ENCODE measurements at regions not wholly inside any gene's neighbourhood (a gene's known extent, or its start where the extent isn't known, plus 50 kb on each side); places are given as distances from the start of the nearest gene placed in this dataset.

DNA sequence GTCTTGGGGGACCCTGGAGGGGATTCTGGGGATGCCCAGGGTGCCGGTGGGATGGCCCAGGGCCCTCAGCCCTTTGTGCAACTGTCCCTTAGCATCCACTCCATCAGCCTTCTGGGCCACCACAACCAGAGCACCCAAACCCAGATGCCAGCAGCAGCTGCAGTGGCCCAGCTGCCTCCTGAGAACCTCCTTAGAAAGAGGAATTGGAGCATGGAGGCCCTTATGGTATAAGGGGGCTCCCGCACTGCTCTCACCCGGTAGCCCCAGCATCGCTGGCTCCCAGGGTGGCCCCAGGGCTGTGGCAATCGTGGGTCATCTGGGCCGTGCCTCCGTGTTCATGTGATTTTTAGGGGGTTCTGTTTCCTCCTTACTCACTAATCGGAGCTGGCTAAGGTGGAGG, 463.3 kb downstream of the ICE1 start:
- Histone ChIP-seq H3K9me3 (no peaks in the 10 kb centered on the region), H3K36me3 (ENCODE audit: low read depth, missing control alignments) (no peaks in the 10 kb centered on the region), H3K4me3 (no peak overlapping the region), H3K27ac (no peak overlapping the region), H3K27me3 (no peaks in the 10 kb centered on the region), H3K4me1 (no peaks in the 10 kb centered on the region)
- 51 to 70% methylated on average over 7 to 8 of the region's 8 CpGs for WGBS, 2 donors
- intact Hi-C loops (cut with DNase I; ENCODE audit: low total_unique reads), result no loop called here
- DNase-seq, result no peak
- no peak for TF ChIP-seq CTCF (IDR thresholded peaks at IDR 0.05)
- no peak for TF ChIP-seq POLR2A (IDR thresholded peaks at IDR 0.05)

DNA sequence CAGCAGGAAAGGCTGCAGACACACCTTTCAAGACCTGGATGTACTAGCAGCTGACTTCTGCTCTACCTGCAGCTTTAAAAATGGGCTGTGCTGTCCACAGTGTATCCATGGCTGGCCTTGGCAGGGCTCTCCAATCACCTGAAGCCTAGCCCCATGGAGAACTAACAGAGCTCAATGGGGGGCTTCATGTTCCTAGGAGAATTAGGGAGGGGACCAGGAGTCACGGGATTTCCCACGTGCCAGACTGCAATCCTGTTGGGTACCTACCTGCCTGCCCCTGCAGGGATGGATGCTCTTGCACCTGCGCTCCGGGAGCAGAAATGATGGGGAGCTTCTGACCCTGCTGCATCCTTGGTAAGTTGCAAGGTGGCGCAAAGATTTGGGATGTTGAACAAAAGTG, 462.1 kb downstream of the ICE1 start:
- no peak overlapping the region for H3K27ac ChIP-seq
- no peaks in the 10 kb centered on the region for H3K4me1 ChIP-seq
- 93 to 94% methylated on average over 5 of the region's 5 CpGs for WGBS, 2 donors
- H3K36me3 ChIP-seq (ENCODE audit: low read depth, missing control alignments), result no peaks in the 10 kb centered on the region
- no peak for TF ChIP-seq CTCF (IDR thresholded peaks at IDR 0.05)
- TF ChIP-seq POLR2A (IDR thresholded peaks at IDR 0.05), result no peak
- no peak overlapping the region for H3K4me3 ChIP-seq
- H3K9me3 ChIP-seq, result no peaks in the 10 kb centered on the region
- no peak for DNase-seq
- intact Hi-C loops (cut with DNase I; ENCODE audit: low total_unique reads), result no loop called here
- H3K27me3 ChIP-seq, result no peaks in the 10 kb centered on the region

GRCh38 chr5:5883562-5883961, 461.1 kb downstream of the ICE1 start:
- TF ChIP-seq CTCF (IDR thresholded peaks at IDR 0.05), result no peak
- TF ChIP-seq POLR2A (IDR thresholded peaks at IDR 0.05), result no peak
- no peak for DNase-seq
- Histone ChIP-seq H3K36me3 (ENCODE audit: low read depth, missing control alignments) (no peaks in the 10 kb centered on the region), H3K4me3 (no peak overlapping the region), H3K9me3 (no peaks in the 10 kb centered on the region), H3K27ac (no peak overlapping the region), H3K27me3 (no peaks in the 10 kb centered on the region), H3K4me1 (no peaks in the 10 kb centered on the region)
- intact Hi-C loops (cut with DNase I; ENCODE audit: low total_unique reads), result no loop called here
- WGBS, 2 donors, result 77 to 87% methylated on average over 5 of the region's 5 CpGs

- H3K4me3 ChIP-seq, result no peak overlapping the region
- no peaks in the 10 kb centered on the region for H3K36me3 ChIP-seq (ENCODE audit: low read depth, missing control alignments)
- TF ChIP-seq POLR2A (IDR thresholded peaks at IDR 0.05), result no peak
- no peak for TF ChIP-seq CTCF (IDR thresholded peaks at IDR 0.05)
- no peak overlapping the region for H3K27ac ChIP-seq
- 80 to 95% methylated on average over 5 of the region's 5 CpGs for WGBS, 2 donors
- H3K9me3 ChIP-seq, result no peaks in the 10 kb centered on the region
- H3K27me3 ChIP-seq, result no peaks in the 10 kb centered on the region
- no peak for DNase-seq
- intact Hi-C loops (cut with DNase I; ENCODE audit: low total_unique reads), result no loop called here
- H3K4me1 ChIP-seq, result no peaks in the 10 kb centered on the region
These were observed 460.7 kb downstream of the ICE1 start for GRCh38 chr5:5883146-5883545.

DNA sequence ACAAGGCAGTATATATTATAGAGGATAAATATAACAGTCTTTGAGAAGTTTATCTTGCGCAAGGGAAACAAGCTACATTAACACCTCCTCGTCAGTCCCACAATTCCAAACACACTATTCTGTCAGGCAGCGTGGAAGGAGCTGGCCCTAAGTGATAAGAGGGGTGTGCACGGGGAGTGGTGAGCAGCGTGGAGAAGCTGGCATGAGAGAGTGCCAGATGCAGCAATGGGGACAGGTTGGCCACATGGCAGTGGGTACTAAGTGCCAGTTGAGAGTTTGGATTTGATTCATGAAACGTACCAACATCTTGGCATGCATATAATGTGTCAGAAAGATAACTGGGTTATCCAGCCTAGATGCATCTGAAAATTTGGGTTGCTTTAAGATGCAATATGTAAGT, 460.2 kb downstream of the ICE1 start:
- H3K4me1 ChIP-seq, result no peaks in the 10 kb centered on the region
- no peak overlapping the region for H3K27ac ChIP-seq
- 75 to 83% methylated on average over 6 of the region's 6 CpGs for WGBS, 2 donors
- no peaks in the 10 kb centered on the region for H3K27me3 ChIP-seq
- no peaks in the 10 kb centered on the region for H3K9me3 ChIP-seq
- DNase-seq, result no peak
- intact Hi-C loops (cut with DNase I; ENCODE audit: low total_unique reads), result no loop called here
- no peak overlapping the region for H3K4me3 ChIP-seq
- H3K36me3 ChIP-seq (ENCODE audit: low read depth, missing control alignments), result no peaks in the 10 kb centered on the region
- TF ChIP-seq CTCF (IDR thresholded peaks at IDR 0.05) (no peak), POLR2A (IDR thresholded peaks at IDR 0.05) (no peak)
